Endothelial cell of umbilical vein (primary cell): ENCODE measurements at regions not wholly inside any gene's neighbourhood (a gene's known extent, or its start where the extent isn't known, plus 50 kb on each side); places are given as distances from the start of the nearest gene placed in this dataset.

Source experiments
- EZH2 ChIP-seq: IDR thresholded peaks from 2 replicates; pipeline ENCODE4 v1.6.1; 2012; ENCODE audit warnings: borderline replicate concordance, low read depth, mild to moderate bottlenecking, moderate library complexity, low read length, inconsistent platforms; ENCODE audit not compliant: severe bottlenecking
- FOS ChIP-seq: IDR thresholded peaks from 2 replicates; pipeline ENCODE4 v1.6.1; 2011; ENCODE audit warnings: mild to moderate bottlenecking, low read length, moderate library complexity, borderline replicate concordance; ENCODE audit not compliant: insufficient read depth
- GATA2 ChIP-seq: IDR thresholded peaks from 2 replicates; pipeline ENCODE4 v1.7.0; 2011; ENCODE audit warnings: low read depth, mild to moderate bottlenecking, moderate library complexity, mixed read lengths, low read length; ENCODE audit not compliant: insufficient read length, insufficient read depth
- MYC ChIP-seq: IDR thresholded peaks from one replicate; pipeline ENCODE4 v1.6.1; 2011; ENCODE audit warnings: mild to moderate bottlenecking, low read depth, low read length
- POLR2A ChIP-seq: IDR thresholded peaks from 2 replicates; pipeline ENCODE4 v1.6.1; 2012; ENCODE audit warnings: low read depth, mild to moderate bottlenecking, control low read depth, low read length
- POLR2AphosphoS5 ChIP-seq: IDR thresholded peaks from 2 replicates; pipeline ENCODE4 v1.6.1; 2012; ENCODE audit warnings: low read depth, mild to moderate bottlenecking, control low read depth, low read length, moderate library complexity; ENCODE audit not compliant: insufficient read depth
- TF ChIP-seq, protein P1 (sequence below), 2 donors: IDR thresholded peaks; 1 replicate in 1 of 2; 2 replicates in 1 of 2; pipeline ENCODE4 v1.5.1; 2011; ENCODE audit warnings: low read length in 2 of 2, mild to moderate bottlenecking in 2 of 2, moderate library complexity in 2 of 2, control low read depth in 1 of 2, inconsistent platforms in 1 of 2, low read depth in 1 of 2; ENCODE audit not compliant: insufficient read depth in 1 of 2; ENCODE audit errors: extremely low read depth in 1 of 2
- TF ChIP-seq, protein P2 (sequence below): IDR thresholded peaks from 2 replicates; pipeline ENCODE4 v1.6.1; 2011; ENCODE audit not compliant: insufficient read depth, insufficient read length

DNA sequence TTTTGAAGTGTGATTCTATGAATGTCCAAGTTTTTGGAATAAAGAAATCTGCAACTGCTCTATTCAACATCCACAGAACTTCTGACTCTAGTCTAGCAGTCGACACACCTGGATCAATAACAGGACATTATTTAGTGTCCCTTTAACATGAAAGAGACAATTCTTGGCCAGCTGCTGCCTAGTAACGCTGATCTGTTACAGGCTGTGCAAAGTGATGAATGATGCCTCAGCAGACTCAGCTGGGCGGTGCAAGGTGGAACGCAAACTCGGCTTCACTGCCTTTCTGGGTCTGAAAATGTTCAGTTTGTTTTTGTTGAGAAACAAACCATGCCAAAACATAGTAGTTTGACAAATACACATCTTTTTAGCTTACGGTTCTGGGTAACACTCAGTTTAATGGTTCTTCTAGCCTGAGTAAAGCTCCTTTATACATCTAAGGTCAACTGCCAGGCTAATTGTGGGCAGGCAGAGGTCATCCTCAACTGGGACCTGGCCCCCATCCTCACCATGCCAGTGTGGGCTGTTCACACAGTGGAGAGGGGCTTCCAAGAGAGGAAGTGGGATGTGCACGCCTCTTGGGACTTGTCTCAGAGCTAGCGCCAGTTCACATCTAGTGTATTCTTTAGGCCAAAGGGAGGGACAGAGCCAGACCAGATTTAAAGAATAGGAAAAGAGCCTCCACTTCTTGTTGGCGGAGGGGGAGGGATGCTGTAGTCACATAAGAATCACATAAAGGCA, 879.7 kb downstream of the QKI start:
- TF ChIP-seq, protein P1, sequence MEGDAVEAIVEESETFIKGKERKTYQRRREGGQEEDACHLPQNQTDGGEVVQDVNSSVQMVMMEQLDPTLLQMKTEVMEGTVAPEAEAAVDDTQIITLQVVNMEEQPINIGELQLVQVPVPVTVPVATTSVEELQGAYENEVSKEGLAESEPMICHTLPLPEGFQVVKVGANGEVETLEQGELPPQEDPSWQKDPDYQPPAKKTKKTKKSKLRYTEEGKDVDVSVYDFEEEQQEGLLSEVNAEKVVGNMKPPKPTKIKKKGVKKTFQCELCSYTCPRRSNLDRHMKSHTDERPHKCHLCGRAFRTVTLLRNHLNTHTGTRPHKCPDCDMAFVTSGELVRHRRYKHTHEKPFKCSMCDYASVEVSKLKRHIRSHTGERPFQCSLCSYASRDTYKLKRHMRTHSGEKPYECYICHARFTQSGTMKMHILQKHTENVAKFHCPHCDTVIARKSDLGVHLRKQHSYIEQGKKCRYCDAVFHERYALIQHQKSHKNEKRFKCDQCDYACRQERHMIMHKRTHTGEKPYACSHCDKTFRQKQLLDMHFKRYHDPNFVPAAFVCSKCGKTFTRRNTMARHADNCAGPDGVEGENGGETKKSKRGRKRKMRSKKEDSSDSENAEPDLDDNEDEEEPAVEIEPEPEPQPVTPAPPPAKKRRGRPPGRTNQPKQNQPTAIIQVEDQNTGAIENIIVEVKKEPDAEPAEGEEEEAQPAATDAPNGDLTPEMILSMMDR (IDR thresholded peaks at IDR 0.05; ENCODE audit: extremely low read depth in 1 of 2, insufficient read depth in 1 of 2, low read depth in 1 of 2, low read length in 2 of 2): no peak
- TF ChIP-seq POLR2AphosphoS5 (no peak), POLR2A (no peak), GATA2 (no peak), EZH2 (no peak), MYC (no peak), FOS (no peak)
- TF ChIP-seq, protein P2, sequence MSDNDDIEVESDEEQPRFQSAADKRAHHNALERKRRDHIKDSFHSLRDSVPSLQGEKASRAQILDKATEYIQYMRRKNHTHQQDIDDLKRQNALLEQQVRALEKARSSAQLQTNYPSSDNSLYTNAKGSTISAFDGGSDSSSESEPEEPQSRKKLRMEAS: no peak
